ENCODE measurements at regions not wholly inside any gene's neighbourhood (a gene's known extent, or its start where the extent isn't known, plus 50 kb on each side); places are given as distances from the start of the nearest gene placed in this dataset.

GRCh38 chr6:109295774-109296156, 86.5 kb downstream of the CD164 start:
- H3K4me3 ChIP-seq (ENCODE audit: low read depth, low read length) = no peak overlapping the region
- TF ChIP-seq CTCF (conservative IDR thresholded peaks at IDR 0.05; ENCODE audit: low read depth, low read length) = no peak
- DNase-seq (ENCODE audit: low read depth) = no peak

- H3K4me3 ChIP-seq (ENCODE audit: low read depth, low read length) = no peak overlapping the region
These were observed 87.0 kb downstream of the CD164 start for GRCh38 chr6:109295109-109295773.

GRCh38 chr6:109292983-109293586, 89.2 kb downstream of the CD164 start:
- no peak for DNase-seq (ENCODE audit: low read depth)
- no peak overlapping the region for H3K4me3 ChIP-seq (ENCODE audit: low read depth, low read length)
- TF ChIP-seq CTCF (conservative IDR thresholded peaks at IDR 0.05; ENCODE audit: low read depth, low read length) = no peak

More at GRCh38 chr6:109295109-109295773, 87.0 kb downstream of the CD164 start:
- no peak for TF ChIP-seq CTCF (conservative IDR thresholded peaks at IDR 0.05; ENCODE audit: low read depth, low read length)
- no peak for DNase-seq (ENCODE audit: low read depth)

- no peak for TF ChIP-seq CTCF (conservative IDR thresholded peaks at IDR 0.05; ENCODE audit: low read depth, low read length)
- no peak for DNase-seq (ENCODE audit: low read depth)
- H3K4me3 ChIP-seq (ENCODE audit: low read depth, low read length) = no peak overlapping the region
These were observed 89.8 kb downstream of the CD164 start for GRCh38 chr6:109292420-109292819.

- H3K4me3 ChIP-seq (ENCODE audit: low read depth, low read length) = no peak overlapping the region
- DNase-seq (ENCODE audit: low read depth) = no peak
- TF ChIP-seq CTCF (conservative IDR thresholded peaks at IDR 0.05; ENCODE audit: low read depth, low read length) = no peak
These were observed 90.4 kb downstream of the CD164 start for GRCh38 chr6:109291902-109292301.

GRCh38 chr6:109290143-109290931, 91.9 kb downstream of the CD164 start:
- TF ChIP-seq CTCF (conservative IDR thresholded peaks at IDR 0.05; ENCODE audit: low read depth, low read length) = no peak
- DNase-seq (ENCODE audit: low read depth) = no peak
- no peak overlapping the region for H3K4me3 ChIP-seq (ENCODE audit: low read depth, low read length)

All from epithelial cell of proximal tubule (primary cell).